PFSK-1 (cell line): ENCODE measurements at regions not wholly inside any gene's neighbourhood (a gene's known extent, or its start where the extent isn't known, plus 50 kb on each side); places are given as distances from the start of the nearest gene placed in this dataset.

Source experiments
- FOXP2 ChIP-seq: optimal IDR thresholded peaks from 2 replicates; pipeline ENCODE3; 2011; ENCODE audit warnings: borderline replicate concordance, control low read depth, inconsistent platforms; ENCODE audit not compliant: insufficient read depth; ENCODE audit errors: extremely low read length, extremely low read depth
- POLR2AphosphoS5 ChIP-seq: IDR thresholded peaks from 2 replicates; pipeline ENCODE4 v1.6.1; 2012; ENCODE audit warnings: low read depth, mild to moderate bottlenecking, control low read depth, low read length, moderate library complexity
- SIN3A ChIP-seq: IDR thresholded peaks from 2 replicates; pipeline ENCODE4 v1.6.1; 2012; ENCODE audit warnings: mild to moderate bottlenecking, low read length, moderate library complexity, borderline replicate concordance; ENCODE audit not compliant: insufficient read depth
- TAF1 ChIP-seq: IDR thresholded peaks from 2 replicates; pipeline ENCODE4 v1.6.1; 2012; ENCODE audit warnings: low read length, control low read depth, borderline replicate concordance; ENCODE audit not compliant: insufficient read depth

DNA sequence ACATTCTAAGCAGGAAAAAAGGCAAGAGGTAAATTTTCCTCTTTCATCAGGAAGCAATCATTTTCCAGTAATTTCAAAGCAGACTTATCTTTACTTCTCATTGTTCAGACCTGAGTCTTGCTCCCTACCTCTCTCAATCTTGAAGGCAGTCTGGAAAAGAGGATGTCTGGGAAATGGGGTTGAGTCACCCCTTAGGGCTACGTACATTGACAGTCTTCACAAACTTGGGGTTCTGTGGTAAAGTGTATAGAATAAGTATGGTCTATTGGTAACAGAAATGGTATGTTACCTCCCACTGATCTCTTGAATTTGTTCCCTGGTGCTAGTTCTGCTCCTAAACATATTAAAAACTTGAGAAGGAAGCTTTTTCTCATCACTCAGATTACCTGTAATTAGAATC lies 361.3 kb downstream of the SS18 start:
- TF ChIP-seq SIN3A (no peak), TAF1 (no peak), POLR2AphosphoS5 (no peak), FOXP2 (no peak)
